ENCODE measurements at regions not wholly inside any gene's neighbourhood (a gene's known extent, or its start where the extent isn't known, plus 50 kb on each side); places are given as distances from the start of the nearest gene placed in this dataset.

- Histone ChIP-seq H3K56ac (ENCODE audit: extremely low read depth, insufficient read depth, low read length) (no peak overlapping the region), H2BK15ac (ENCODE audit: low read depth, low read length) (no peak overlapping the region), H3K79me1 (ENCODE audit: low read depth in 1 of 2, low read length in 2 of 2) (no peaks in the 10 kb centered on the region), H3K9me1 (ENCODE audit: insufficient read depth, low read length) (no peaks in the 10 kb centered on the region), H2AFZ (replicated peaks; ENCODE audit: low read length, poor library complexity) (no peak overlapping the region), H3K27ac (ENCODE audit: insufficient read depth, low read length) (no peak overlapping the region), H2AK5ac (ENCODE audit: low read depth, low read length) (no peak overlapping the region), H2BK20ac (ENCODE audit: low read depth, low read length) (no peak overlapping the region), H3K4ac (ENCODE audit: low read depth, low read length) (no peak overlapping the region), H3K27me3 (ENCODE audit: control insufficient read depth, insufficient read depth, low read length) (no peaks in the 10 kb centered on the region; the same call in 1 of the 2 replicates), H4K5ac (ENCODE audit: low read depth, low read length) (no peak overlapping the region), H2BK120ac (ENCODE audit: low read depth, low read length) (no peak overlapping the region), H3K14ac (replicated peaks; ENCODE audit: low read depth, low read length) (no peak overlapping the region), H3K4me1 (ENCODE audit: control insufficient read depth, insufficient read depth, low read length) (no peaks in the 10 kb centered on the region), H4K91ac (ENCODE audit: insufficient read depth, low read depth, low read length) (no peak overlapping the region), H3K9ac (ENCODE audit: low read depth, low read length) (no peak overlapping the region), H4K8ac (ENCODE audit: low read depth in 2 of 2, low read length in 2 of 2) (no peak overlapping the region), H2AK9ac (replicated peaks; ENCODE audit: low read depth, low read length, poor library complexity) (no peak overlapping the region), H2BK5ac (ENCODE audit: low read depth, low read length, poor library complexity, severe bottlenecking) (no peak overlapping the region), H3K4me2 (ENCODE audit: low read depth, low read length) (no peak overlapping the region), H3K36me3 (ENCODE audit: control insufficient read depth, insufficient read depth, low read length) (no peaks in the 10 kb centered on the region), H3K18ac (ENCODE audit: low read depth, low read length) (no peak overlapping the region), H3K9me3 (ENCODE audit: control insufficient read depth, insufficient read depth, low read length) (no peaks in the 10 kb centered on the region), H3K4me3 (ENCODE audit: insufficient read depth, low read depth, low read length) (no peak overlapping the region), H3K23ac (ENCODE audit: low read depth, low read length) (no peak overlapping the region), H4K20me1 (ENCODE audit: insufficient read depth, low read length) (no peaks in the 10 kb centered on the region)
- ChIA-PET CTCF (no interaction called here), POLR2A (ENCODE audit: unreplicated experiment) (no interaction called here)
- no peak for ATAC-seq (ENCODE audit: low read depth)
- no TSS peak for BruUV-seq (replicated peaks)
- in situ Hi-C loops (cut with MboI; ENCODE audit: low sequenced_read_pairs) (no loop called here), intact Hi-C loops (cut with micrococcal nuclease) (no loop called here), dilution Hi-C loops (cut with HindIII; ENCODE audit: low sequenced_read_pairs, unreplicated experiment) (no loop called here)
- TF ChIP-seq MAZ (IDR thresholded peaks at IDR 0.05; ENCODE audit: borderline replicate concordance, low read depth, low read length) (no peak), CTCF (conservative IDR thresholded peaks at IDR 0.05; ENCODE audit: low read depth, low read length) (no peak), CEBPB (IDR thresholded peaks at IDR 0.05; ENCODE audit: low read depth, low read length) (0 out of 2 replicates have a peak, but pooled peaks have one; percentile 26)
- DNase-seq, result no peak
Observed at GRCh38 chr6:119686240-119686639, 336.7 kb upstream of the MAN1A1 start.

All from IMR-90 (cell line).